NCI-H510A (cell line): ENCODE measurements at regions not wholly inside any gene's neighbourhood (a gene's known extent, or its start where the extent isn't known, plus 50 kb on each side); places are given as distances from the start of the nearest gene placed in this dataset.

Experiments used
- DNase-seq: peaks from one replicate; lab custom pipeline; 2025; lab: John Stamatoyannopoulos, UW

DNA sequence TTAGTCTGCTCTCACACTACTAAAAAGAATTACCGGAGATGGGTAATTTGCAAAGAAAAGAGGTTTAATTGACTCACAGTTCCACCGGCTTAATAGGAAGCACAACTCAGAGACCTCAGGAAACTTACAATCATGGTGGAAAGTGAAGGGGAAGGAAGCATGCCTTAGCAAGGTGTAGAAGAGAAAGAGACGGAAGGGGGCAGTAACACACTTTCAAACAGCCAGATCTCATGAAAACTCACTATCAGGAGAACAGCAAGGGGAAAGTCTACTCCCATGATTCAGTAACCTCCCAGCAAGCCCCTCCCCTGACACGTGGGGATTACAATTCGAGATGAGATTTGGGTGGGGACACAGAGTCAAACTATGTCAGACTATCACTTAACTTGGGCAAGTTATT lies 236.6 kb upstream of the ANO3 start:
- no peak for DNase-seq

DNA sequence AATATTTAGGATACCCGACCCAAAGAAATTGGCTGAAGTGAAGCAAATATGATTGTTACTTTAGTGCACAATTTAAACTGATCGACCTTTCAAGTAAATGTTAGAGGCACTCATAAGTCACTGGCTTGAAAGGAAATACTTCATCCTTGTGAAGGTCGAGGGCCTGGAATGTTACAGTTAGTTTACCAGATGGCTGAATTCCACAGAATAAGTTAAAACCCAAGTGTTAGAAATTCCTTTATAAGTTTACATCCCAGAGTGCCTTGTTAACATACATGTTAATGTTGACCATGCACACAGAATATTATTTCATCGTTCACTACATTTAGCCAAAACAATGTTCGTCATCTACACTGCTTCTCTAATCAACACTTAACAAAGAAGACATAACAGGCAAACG lies 235.5 kb upstream of the ANO3 start:
- no peak for DNase-seq

DNA sequence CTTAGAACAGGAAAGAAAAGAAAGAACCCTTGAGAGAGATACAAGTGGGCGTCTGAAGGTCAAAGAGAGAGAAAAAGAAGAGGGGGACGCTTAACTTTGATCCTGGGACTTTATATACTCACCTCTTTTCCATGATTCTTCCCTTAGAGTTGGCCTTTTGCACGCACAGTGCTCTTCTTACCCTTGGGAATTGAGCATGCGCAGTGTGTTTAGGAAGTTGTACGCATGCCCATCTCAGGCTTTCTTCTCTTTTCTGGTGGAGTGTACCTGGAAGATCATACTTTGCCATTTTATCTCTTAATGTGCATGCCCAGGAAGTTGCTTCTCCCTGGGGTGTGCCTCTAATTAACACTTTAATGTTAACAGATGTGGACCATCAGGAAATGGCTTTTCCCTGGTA lies 229.6 kb upstream of the ANO3 start:
- DNase-seq, result no peak

DNA sequence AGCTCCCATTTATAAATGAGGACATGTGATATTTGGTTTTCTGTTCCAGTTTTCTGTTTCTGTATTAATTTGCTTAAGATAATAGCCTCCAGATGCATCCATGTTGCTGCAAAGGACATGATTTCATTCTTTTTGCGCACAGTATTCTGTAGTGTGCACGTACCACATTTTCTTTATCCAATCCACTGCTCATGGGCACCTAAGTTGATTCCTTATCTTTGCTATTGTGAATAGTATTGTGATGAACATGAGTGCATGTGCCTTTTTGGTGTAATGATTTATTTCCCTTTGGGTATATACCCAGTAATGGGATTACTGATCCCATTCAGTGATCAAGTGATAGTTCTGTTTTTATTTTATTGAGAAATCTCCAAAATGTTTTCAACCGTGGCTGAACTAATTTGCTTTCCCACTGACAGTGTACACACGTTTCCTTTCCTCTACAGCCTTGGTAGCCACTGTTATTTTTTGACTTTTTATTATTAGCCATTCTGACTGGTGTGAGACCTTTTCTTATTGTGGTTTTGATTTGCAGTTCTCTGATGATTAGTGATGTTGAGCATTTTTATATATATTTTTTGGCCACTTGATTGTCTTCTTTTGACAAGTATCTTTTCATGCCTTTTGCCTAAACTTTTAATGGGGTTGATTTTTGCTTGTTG lies 226.0 kb upstream of the ANO3 start:
- no peak for DNase-seq

DNA sequence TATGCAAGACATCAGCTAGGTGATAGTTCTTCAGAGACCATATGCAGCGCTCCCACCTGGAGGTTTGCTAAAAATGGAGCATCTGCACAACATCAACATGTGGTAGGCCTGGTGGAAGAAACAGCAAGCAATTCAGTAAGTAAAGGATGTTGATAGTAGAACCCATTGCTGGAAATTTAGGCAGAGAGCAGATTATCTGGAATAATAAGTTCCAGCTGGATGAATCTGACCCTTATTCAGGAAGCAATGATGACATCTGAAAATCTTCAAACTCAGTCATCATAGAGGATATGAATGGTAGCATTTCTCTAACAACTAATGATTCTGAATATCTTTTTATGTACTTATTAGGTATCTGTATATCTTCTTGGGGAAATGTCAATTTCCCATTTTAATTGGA lies 225.2 kb upstream of the ANO3 start:
- no peak for DNase-seq

DNA sequence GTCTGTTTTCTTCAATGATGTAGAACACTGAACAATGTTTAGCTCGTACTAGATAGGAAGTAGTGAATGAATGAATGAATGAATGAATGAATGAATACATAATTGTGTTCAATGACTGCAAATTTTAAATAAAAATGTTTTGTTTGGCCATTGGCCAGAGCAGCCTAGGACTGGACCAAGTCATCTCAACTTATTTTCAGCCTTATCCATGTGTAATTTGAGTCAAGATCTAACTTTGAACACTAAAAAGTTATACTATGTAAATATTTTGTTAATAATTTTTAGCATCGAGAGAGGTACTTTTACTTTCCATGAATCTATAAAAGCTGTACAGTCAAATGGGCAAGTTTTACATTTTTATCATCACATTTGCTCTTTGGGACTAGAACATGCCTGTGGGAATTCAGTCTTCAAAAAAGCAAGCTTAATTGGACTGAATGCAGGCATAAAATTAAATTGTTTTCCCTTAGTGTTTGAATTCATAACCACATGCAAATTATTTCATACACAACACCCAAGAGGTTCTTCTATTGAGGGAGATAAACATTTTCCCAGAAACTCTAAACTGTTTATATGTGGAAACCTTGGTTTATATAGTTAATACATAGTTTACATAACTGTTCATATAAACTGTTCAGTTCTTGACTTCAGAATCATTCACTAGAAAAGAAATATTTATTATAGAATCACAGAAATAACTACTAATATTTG lies 222.1 kb upstream of the ANO3 start:
- no peak for DNase-seq

DNA sequence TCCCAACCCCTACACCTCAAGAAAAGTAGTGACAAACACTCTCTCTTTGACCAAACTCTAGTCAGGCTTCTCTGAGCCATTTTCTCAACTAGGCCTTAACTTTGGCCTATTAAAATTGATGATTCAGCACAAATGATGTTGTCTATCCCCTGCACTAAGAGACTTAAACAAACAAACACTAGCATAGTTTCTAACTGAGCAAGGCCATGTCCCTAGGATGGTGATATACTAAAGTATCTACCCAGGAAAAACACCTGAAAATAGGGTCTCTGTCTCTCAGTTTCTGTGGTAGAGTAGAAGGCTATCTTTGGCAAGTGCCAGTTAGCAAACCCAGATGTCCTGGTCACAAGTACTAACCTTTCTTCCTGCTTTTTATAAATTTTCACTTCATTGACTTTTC lies 219.7 kb upstream of the ANO3 start:
- DNase-seq, result no peak

DNA sequence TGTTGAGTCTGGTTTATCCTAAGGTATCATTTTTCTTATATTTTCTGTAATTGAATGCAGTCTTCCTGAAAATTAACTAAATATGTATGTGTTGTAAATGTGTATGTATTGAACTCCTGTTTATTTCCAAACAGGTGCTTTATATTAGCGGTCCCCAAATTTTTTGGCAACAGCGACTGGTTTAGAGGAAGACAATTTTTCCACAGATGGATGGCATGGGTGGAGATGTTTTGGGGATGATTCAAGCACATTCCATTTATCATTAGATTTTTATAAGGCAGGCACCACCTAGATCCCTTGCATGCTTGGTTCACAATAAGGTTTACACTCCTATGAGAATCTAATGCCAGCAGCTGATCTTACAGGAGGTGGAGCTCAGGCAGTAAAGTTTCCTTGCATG lies 210.5 kb upstream of the ANO3 start:
- DNase-seq, result no peak

DNA sequence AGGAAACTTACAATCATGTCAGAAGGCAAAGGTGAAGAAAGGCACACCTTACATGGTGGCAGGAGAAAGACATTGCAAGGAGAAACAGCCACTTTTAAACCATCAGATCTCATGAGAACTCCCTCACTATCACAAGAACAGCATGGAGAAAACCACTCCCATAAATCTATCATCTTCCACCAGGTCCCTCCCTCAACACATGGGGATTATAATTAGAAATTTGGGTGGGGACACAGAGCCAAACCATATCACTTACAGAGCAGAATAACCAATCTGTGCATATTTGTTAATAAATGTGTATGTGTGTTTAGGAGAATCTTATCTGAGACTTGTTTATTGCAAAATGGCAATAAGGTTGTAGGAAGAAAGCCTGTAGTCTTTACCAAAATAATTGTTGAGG lies 205.2 kb upstream of the ANO3 start:
- no peak for DNase-seq

DNA sequence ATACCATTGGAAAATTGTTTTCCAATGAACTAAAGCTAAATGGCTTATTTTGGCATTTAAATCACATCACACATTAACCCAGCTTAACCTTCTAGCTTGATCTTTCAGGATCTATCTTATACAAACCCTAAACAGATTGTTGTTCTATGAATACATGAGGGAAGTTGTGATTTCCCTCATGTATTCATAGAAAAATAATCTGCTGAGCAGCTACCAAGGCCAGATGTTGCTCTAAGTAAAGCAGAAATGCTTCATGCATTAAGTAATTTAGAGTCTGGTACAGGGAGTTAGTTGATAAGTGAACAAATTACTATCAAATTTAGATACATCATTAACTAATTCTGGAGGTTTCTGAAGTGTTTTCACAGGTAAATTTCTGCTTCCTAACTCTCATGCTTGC lies 204.6 kb upstream of the ANO3 start:
- DNase-seq, result no peak

DNA sequence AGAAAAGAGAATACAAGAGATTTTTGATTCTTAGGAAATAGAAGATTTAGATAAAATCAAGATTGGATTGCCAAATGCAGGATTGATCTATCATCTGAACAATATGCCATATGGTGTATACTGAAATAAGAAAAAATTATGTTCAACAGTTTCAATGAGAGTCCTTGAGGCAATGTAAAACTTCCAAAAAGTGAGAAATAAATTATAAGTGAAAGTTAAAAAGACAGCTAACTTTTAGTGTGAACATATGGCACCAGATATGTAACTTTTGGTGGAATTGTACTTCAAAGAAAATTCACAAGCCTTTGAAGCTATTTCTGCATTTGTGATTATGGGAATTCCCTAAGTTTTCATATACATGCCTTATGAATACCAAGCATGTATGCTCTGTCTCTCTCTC lies 200.5 kb upstream of the ANO3 start:
- DNase-seq, result no peak

DNA sequence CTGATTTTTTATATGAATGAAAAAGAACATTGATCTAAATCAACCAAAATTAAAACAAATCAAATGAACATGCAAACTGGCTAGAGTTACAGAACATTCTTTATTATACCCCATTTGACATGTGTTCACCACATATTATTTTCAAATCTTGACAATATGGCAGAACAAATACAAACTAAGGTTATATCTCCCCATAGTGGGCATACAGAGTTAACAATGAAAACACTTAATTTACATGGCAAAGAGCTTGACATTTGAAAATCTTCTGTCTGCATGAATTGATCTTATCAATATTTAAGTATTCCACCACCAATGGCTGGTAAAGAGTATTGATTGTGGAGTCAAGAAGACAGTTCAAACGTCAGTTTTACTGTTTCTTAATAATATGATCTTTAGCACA lies 197.9 kb upstream of the ANO3 start:
- DNase-seq, result no peak

DNA sequence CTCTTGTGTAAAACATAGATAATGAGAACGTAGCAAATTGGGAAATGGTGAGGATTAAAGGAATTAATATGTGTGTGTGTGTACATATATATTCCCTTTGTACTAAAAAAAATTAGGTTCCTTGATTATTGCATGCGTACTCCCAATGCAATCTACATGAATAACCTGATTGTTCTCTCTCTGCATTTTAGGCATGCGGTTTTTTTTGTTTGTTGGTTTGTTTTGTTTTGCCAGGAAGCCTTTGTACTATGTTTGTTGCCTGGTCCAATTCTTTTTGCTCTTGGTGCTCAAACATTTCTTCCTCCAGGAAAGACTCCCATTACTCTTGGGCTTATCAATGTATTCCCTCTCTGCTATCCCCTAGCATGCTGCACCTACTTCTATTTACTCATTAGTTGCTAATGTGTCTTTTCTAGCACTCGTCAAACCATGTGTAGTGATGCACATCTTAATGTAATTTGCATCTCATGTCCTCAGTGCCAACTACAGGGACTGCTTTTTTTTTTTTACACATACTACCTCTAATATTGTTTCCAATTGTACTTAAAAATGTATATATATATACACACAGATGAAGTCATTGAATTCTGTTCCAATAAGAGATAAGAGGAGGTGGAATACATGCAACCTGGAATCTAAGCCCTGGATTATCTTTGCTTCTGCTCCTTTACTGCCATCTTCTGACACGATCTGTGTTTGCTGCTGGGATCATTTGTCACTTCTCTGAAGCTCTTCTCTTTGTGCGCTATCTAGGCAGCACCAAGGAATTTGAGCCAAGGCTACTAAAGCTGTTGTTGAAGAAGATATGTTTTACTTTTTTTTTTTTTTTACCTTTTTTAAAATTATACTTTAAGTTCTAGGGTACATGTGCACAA lies 197.2 kb upstream of the ANO3 start:
- DNase-seq, result no peak

DNA sequence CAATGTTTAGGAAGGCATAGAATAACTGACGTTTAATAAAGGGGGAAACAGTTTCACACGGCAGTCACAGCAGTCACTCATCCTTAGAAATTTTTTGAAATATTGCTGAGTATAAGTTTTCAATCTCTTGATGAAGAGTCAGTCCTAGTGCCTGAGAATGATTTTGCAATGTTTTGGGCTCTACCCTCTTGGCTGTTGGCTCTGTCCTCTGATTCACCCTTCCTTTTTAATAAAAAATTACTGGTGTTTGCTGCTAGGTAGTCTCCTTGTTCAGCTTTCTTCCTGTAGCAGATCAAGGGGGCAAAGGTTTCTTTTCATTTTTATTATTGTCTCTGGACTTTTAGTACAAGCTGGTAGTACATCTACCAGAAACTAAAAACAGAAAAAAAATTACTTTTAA lies 194.3 kb upstream of the ANO3 start:
- DNase-seq, result no peak

DNA sequence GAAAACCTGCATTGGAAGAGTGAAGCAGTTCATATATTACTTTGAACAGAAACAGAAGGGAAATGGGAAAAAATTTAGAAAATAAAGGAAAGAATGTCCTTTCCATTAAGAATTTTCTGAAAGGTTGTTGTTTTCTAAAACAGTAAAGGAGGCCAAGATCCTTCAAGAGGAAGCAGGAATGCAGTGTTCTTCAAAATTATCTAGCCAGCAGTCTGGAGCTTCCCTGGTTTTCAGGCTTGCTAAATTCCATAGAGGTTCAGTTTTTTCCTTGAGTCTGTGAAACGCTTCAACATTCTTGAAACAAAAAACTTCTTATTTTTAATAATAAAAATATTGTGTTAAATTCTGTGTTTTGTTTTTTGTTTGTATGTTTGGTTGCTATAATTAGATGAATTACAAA lies 189.0 kb upstream of the ANO3 start:
- no peak for DNase-seq

DNA sequence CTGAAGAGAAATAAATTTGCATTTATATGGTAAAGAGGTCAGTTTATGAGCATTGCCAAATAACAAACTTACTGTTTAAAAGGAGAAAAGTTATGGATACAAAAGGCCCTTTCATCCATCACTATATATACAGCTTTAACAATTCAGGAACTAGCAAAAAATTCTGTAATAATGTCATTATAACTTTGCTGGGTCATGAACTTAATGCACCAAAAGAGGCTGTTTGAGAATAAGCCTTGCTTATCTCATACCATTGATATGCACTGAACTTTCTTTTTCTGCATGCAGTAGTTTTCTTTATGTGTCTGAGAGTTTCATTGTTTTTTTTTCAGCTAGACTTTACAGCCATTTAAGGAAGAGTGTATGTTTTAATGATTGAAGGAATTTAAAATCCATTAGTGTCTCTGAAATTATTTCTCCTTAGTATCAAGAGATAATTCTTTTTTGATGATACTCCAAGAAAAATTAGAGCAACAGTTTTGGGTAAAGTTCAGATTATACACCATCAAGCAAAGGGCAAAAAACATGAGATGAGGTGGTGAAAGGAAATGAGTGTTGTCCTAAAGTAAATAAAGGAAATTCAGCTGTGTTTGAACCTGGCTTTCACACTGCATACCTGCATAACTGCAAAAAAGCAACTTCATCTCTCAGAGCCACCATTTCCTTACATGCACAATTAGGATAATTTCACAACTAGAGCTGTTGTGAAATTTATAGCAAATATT lies 188.2 kb upstream of the ANO3 start:
- DNase-seq, result no peak

DNA sequence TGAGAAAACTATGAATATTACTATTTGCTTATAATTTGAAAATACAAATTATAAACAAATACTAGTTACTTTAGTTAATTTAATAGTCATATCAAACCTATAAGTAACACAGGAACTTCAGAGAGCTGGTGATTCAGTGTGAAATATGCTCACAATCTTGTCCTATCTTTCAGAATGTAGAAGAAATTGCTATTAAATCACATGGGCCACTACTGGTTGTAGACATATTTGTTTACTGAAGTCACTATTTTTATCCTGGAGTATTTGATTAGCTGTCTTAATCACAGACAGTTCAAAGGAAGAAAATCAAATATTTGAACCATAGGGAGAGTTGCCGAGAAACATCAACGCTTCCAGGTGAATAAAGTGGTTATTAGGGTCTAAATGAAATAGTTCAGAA lies 187.6 kb upstream of the ANO3 start:
- no peak for DNase-seq

DNA sequence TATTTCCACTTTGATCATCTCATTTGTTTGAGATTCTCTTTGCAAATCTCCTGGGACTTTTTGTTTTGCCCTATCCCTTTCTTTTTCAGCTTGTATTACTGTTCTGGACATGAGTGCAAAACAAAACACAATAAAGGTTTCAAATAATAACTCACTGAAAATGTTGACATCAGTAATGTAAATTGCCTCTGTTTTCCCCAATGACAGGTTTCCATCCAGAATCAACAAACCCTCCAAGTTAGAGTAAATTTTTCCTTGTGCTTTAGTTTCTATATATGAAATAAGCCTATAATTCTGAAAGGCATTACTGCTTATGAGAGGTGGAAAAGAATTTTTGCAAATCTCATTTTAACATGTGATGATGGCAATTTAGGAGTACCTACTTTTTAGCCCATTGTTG lies 187.0 kb upstream of the ANO3 start:
- DNase-seq, result no peak

DNA sequence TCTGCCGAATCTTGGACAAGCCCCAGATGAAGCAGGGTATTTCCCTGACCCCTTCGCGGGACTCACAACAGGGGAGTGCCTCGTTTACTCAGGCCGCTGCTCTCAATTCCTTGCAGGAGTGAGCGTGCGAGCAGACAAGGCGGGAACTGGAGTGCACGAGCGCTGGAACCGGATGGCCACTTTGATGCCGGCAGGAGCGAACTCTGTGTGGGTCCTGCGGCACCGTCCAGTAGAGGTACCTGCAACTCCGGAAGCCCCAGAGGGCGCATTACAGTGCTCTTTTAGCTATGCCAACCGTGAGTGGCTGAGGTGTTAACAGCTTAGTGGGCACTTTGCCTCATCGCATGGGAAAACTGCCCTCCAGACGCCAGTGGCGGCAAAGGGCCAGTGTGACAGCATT lies 182.3 kb upstream of the ANO3 start:
- DNase-seq, result no peak

DNA sequence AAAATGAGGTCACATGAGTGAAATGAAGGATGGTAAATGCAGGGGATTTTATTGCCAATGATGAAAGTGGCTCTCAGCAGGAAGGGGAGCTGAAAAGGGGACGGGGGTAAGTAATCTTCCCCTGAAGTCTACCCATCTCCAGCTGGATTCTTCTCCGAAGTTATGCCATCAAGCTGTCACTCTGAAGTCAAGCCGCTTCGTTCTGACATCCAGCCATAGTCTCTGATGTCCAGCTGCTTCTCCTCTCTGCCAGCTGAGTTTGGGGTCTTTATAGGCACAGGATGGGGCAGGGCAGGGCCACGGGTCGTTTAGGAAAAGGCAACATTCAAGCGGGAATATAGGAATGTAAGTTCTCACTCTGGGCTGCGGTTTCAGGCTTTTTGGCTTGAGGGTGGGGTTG lies 181.9 kb upstream of the ANO3 start:
- DNase-seq, result no peak

DNA sequence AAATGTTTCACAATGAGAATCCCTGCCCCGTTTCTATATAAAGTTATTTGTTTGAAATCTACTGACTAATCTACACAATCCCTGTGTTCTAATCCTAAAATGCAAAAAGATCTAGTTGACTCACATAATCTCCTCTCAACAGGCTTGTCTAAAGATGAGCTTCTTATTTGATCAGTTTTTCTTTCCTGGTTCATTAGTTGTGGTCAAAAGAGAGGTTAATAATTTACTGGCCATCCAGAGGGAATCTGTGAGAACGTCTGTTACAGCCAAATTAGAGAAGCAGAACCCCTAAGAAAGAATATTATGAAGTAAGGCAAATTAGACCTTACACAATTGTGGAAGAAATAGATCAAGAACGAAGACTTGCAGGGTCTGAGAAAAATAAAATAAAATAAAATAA lies 173.7 kb upstream of the ANO3 start:
- no peak for DNase-seq

DNA sequence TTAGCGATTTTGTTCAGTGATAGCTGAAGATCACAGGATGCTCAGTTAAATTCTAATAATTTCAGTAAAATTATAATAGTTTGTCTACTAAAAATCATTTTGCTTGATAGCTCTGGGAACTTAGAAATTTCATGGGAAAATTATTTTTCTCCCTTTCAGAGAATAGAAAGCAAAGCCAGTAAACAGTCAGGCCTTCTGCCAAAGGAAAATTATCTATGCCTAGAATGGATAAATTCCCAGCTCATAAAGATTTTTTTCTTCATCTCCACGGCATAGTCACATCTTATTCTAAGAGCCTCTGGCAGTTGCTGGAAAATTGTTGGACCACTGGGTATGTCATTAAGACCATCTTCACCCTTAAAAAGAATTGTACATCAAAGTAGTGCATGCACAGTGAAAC lies 169.6 kb upstream of the ANO3 start:
- DNase-seq, result no peak

DNA sequence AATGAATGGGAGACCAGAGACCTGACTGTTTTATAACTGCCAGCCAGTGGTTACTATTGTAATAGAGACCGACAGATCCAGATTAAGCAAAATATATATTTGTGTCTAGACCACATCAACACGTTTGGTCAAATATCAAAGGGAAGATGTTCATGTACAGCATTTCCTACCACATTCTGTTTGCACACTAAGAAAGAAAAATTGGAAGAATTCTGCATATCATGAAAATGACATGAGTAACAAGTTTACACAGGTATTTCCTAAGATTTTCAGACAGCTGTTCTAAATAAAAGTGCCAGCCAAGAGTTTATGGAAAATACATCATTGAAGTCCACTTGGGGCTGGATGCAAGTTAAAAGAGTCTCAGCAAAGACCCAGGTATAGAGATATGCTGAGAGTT lies 145.5 kb upstream of the ANO3 start:
- no peak for DNase-seq
